ENCODE measurements at regions not wholly inside any gene's neighbourhood (a gene's known extent, or its start where the extent isn't known, plus 50 kb on each side); places are given as distances from the start of the nearest gene placed in this dataset.

DNA sequence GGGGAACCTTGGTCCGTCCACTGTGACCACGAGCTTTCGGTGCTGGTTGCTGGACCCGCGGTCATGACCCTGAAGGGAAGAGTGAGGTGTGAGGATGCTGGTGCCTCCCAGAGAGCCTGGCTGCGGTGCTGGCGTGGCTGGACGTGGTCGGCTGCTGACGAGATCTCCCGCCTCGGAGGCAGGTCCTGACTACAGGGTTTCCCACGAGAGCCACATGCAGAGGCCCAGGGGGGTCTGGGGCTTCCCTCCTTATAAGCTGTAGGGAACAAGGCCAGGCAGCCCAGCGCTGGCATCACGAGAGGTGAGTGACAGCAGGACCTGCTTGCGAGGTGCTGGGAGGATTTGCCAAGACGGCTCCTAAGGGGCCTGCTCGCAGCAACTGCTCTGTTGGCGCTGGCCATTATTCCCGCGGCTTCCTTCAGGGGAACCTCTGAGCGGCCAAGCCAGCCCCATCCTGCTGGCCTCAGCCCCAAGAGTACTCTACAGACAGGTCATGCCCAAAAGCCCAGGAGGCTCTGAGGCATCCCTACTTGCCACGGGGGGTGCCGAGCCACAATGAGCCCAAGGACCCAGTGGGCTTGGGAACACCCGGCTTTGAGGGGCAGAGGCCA lies 134.8 kb downstream of the FOXL1 start:
- H3K4me3 ChIP-seq (ENCODE audit: low read length): no peak overlapping the region
- no peak for DNase-seq (ENCODE audit: low read depth)
- TF ChIP-seq, protein P1, sequence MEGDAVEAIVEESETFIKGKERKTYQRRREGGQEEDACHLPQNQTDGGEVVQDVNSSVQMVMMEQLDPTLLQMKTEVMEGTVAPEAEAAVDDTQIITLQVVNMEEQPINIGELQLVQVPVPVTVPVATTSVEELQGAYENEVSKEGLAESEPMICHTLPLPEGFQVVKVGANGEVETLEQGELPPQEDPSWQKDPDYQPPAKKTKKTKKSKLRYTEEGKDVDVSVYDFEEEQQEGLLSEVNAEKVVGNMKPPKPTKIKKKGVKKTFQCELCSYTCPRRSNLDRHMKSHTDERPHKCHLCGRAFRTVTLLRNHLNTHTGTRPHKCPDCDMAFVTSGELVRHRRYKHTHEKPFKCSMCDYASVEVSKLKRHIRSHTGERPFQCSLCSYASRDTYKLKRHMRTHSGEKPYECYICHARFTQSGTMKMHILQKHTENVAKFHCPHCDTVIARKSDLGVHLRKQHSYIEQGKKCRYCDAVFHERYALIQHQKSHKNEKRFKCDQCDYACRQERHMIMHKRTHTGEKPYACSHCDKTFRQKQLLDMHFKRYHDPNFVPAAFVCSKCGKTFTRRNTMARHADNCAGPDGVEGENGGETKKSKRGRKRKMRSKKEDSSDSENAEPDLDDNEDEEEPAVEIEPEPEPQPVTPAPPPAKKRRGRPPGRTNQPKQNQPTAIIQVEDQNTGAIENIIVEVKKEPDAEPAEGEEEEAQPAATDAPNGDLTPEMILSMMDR (conservative IDR thresholded peaks at IDR 0.05; ENCODE audit: low read depth, low read length): no peak

DNA sequence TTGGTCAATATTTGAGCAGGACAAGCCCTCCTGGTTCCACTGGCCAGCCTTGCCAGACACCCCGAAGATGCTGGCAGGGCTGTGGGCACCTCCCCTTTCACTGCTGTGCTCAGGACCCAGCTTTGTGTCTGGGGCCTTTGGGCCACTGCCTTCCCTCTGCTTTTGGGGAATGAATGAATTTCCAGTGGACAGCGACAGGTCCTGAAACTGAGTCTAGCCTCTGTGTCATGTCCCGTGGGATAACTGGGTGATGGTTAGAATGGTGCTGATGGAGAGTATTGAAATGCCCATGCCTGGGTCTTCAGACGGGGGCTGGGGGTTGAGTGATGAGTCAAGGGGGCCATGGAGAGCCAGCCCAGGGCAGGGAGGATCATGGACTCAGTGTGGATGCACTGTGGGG lies 135.8 kb downstream of the FOXL1 start:
- TF ChIP-seq, protein P1 (conservative IDR thresholded peaks at IDR 0.05; ENCODE audit: low read depth, low read length): no peak
- no peak for DNase-seq (ENCODE audit: low read depth)
- H3K4me3 ChIP-seq (ENCODE audit: low read length): no peak overlapping the region

DNA sequence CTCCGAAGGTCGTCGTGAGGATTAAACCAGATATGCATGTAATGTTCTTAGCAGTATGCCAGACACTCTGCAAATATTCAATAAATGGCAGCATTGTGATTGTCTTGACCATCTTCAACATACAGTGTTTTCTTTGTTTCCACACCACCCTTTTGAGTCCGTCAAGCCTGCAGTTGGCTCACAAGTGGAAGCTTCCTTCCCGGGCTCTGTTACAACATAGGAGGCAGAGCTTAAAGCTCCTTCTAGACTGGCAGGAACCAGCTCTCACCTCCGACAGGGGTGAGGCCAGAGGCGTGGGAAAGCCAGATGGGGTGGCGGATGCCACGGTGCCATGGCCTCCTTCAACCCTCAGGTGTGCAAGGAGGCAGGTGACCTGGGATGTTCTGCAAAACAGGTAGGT lies 138.3 kb downstream of the FOXL1 start:
- DNase-seq (ENCODE audit: low read depth): no peak
- H3K4me3 ChIP-seq (ENCODE audit: low read length): no peak overlapping the region
- TF ChIP-seq, protein P1 (conservative IDR thresholded peaks at IDR 0.05; ENCODE audit: low read depth, low read length): no peak

DNA sequence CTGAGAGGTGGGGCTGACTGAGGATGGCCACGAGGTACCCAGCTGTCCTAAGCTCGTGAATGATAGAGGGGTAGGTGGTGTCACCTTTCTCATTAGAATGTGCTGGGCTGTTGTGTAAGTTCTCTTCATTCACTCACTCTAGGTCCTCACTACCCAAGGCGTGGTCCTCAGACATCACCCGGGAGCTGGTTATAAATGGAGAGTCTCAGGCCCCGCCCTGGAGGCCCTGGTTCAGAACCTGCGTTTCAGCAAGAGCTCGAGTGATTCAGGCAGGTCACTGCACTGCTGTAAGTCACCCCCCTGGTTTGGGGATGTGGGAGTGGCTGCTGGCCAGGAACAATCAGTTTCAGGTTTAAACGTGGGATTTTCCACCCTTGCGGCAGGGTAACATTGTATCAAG lies 139.8 kb downstream of the FOXL1 start:
- TF ChIP-seq, protein P1 (conservative IDR thresholded peaks at IDR 0.05; ENCODE audit: low read depth, low read length): no peak
- no peak overlapping the region for H3K4me3 ChIP-seq (ENCODE audit: low read length)
- no peak for DNase-seq (ENCODE audit: low read depth)

DNA sequence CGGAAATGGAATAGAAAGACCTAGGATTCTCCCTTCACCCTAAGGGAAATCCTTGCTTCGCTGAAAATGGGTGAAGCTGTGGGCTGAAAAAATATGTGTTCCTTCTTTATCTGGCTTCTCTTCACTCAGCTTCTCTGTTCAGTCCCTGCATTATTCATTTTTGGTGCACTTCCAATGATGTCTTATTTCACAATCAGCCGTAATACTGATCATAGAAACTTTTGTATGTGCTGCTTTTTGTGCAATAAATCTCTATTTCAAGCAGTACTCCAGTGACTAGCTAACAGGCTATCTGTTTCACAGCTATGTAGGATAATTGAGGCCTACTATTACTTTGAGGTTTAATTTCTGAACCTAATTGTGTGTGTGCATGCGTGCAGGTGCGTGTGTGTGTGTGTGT lies 144.6 kb downstream of the FOXL1 start:
- TF ChIP-seq, protein P1 (conservative IDR thresholded peaks at IDR 0.05; ENCODE audit: low read depth, low read length): no peak
- DNase-seq (ENCODE audit: low read depth): no peak
- no peak overlapping the region for H3K4me3 ChIP-seq (ENCODE audit: low read length)

DNA sequence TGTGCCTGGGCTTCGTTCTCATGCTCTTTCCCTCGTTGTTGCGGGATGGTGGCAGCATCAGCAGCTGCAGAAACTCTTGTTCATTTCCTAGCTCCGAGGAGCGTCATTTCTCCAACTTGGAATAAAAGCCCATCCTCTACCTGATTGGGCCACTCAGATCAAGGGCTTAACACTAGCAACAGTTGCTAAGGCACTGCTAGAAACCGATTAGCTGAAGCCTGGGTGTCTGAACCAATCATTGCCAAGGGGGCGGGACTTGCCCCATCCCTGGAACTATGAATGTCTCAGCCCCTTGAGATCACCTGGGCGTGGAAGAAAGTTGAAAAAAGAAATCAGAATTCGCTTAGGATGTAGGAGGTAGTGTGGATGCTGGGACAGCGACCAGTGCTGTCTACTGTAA lies 145.3 kb downstream of the FOXL1 start:
- H3K4me3 ChIP-seq (ENCODE audit: low read length): no peak overlapping the region
- DNase-seq (ENCODE audit: low read depth): no peak
- TF ChIP-seq, protein P1 (conservative IDR thresholded peaks at IDR 0.05; ENCODE audit: low read depth, low read length): no peak

DNA sequence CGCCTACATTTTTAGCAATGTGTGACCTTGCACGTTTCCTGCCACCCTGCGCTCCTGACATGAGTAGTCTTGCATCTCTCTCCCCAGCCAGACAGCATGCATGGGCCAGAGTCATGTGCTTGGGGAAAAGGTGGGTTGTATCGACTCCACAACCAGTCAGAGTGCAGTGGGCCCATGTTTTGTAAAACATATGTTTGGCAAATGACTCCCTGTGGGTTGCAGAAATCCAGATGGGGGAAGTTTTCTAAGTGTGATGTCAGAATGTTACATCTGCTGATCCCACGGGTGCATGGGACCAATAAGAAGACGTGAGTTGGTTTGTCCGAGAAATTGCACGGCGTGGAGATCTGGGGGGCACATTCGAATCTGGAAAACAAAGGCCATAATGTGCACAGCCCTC lies 147.1 kb downstream of the FOXL1 start:
- DNase-seq (ENCODE audit: low read depth): no peak
- no peak overlapping the region for H3K4me3 ChIP-seq (ENCODE audit: low read length)
- TF ChIP-seq, protein P1 (conservative IDR thresholded peaks at IDR 0.05; ENCODE audit: low read depth, low read length): no peak
